Natural killer cell (primary cell): ENCODE measurements at regions not wholly inside any gene's neighbourhood (a gene's known extent, or its start where the extent isn't known, plus 50 kb on each side); places are given as distances from the start of the nearest gene placed in this dataset.

Source experiments
- ATAC-seq, 3 donors: fragments of 150-1000 bp in 2 of 3; fragments of 200-7000 bp in 1 of 3; cut with Tn5 transposase; 1 replicate in 1 of 3; 2 replicates in 2 of 3; pipeline ENCODE4 v1.10.0; 2021; ENCODE audit warnings: mild to moderate bottlenecking in 2 of 3, moderate library complexity in 2 of 3
- DNase-seq, 2 donors: peaks; one replicate each; pipeline versions ENCODE4 v3.0.0 to v3.0.0-alpha.2; 2013 to 2021; ENCODE audit warnings: mixed read lengths in 1 of 2
- H3K27ac ChIP-seq: one replicate; pipeline ENCODE4 v1.5.1; 2013; ENCODE audit warnings: mild to moderate bottlenecking, low read length
- H3K27me3 ChIP-seq: one replicate; pipeline ENCODE4 v1.6.1; 2013; ENCODE audit warnings: low read length; ENCODE audit not compliant: control insufficient read depth, insufficient read depth
- H3K36me3 ChIP-seq: one replicate; pipeline ENCODE4 v1.6.1; 2013; ENCODE audit warnings: low read length; ENCODE audit not compliant: control insufficient read depth, insufficient read depth
- H3K4me1 ChIP-seq: one replicate; pipeline ENCODE4 v1.6.1; 2013; ENCODE audit warnings: low read length; ENCODE audit not compliant: control insufficient read depth, insufficient read depth
- H3K4me3 ChIP-seq: one replicate; pipeline ENCODE4 v1.5.1; 2013; ENCODE audit warnings: low read length
- H3K9me3 ChIP-seq: one replicate; pipeline ENCODE4 v1.6.1; 2013; ENCODE audit warnings: low read length; ENCODE audit not compliant: control insufficient read depth, insufficient read depth
- H3K27ac Mint-ChIP-seq, 2 donors: one replicate each; pipeline ENCODE4 v1.8.0; 2022; ENCODE audit warnings: mild to moderate bottlenecking in 2 of 2, mixed read lengths in 2 of 2, moderate library complexity in 1 of 2
- H3K27me3 Mint-ChIP-seq, 2 donors: one replicate each; pipeline ENCODE4 v1.8.0; 2022; ENCODE audit warnings: low read depth in 2 of 2, mixed read lengths in 2 of 2
- H3K36me3 Mint-ChIP-seq: one replicate; pipeline ENCODE4 v1.8.0; 2022; ENCODE audit warnings: mixed read lengths
- H3K4me1 Mint-ChIP-seq, 2 donors: one replicate each; pipeline ENCODE4 v1.8.0; 2022; ENCODE audit warnings: mixed read lengths in 2 of 2
- H3K4me3 Mint-ChIP-seq: one replicate; pipeline ENCODE4 v1.8.0; 2022; ENCODE audit warnings: mild to moderate bottlenecking, moderate library complexity, mixed read lengths
- H3K9me3 Mint-ChIP-seq, 2 donors: one replicate each; pipeline ENCODE4 v1.8.0; 2022; ENCODE audit warnings: mixed read lengths in 2 of 2
- CTCF ChIP-seq: fragments of 200-600 bp; IDR thresholded peaks from one replicate; pipeline ENCODE4 v1.8.0; 2022; ENCODE audit warnings: antibody characterized with exemption
- WGBS: methylation state at CpG from one replicate; pipeline ENCODE4 v1.1.7; 2013; ENCODE audit warnings: missing lambda C conversion rate; ENCODE audit not compliant: insufficient coverage; 5-methylcytosine and 5-hydroxymethylcytosine counted together
- intact Hi-C: fragments of 100-400 bp; cut with micrococcal nuclease; formaldehyde crosslinking; loops from one replicate; pipeline ENCODE4 v1.14.2; 2022

GRCh38 chr10:78346721-78347120, 313.1 kb downstream of the RPS24 start:
- H3K27ac ChIP-seq = no peak overlapping the region
- no peaks in the 10 kb centered on the region for H3K36me3 Mint-ChIP-seq
- no peak for TF ChIP-seq CTCF
- H3K27me3 ChIP-seq = no peaks in the 10 kb centered on the region
- whole genome bisulfite sequencing = 94% methylated on average over 1 of the region's 1 CpG
- peaks cover 15 to 23% of the 10 kb centered on the region in 2 donors for H3K27me3 Mint-ChIP-seq
- no peaks in the 10 kb centered on the region for H3K9me3 ChIP-seq
- no peaks in the 10 kb centered on the region for H3K36me3 ChIP-seq
- no peaks in the 10 kb centered on the region for H3K4me1 Mint-ChIP-seq
- H3K4me3 Mint-ChIP-seq = no peak overlapping the region
- no peak for ATAC-seq
- DNase-seq = no peak
- H3K9me3 Mint-ChIP-seq = no peaks in the 10 kb centered on the region
- H3K4me3 ChIP-seq = no peak overlapping the region
- intact Hi-C loops = no loop called here
- no peaks in the 10 kb centered on the region for H3K4me1 ChIP-seq
- H3K27ac Mint-ChIP-seq = no peak overlapping the region

DNA sequence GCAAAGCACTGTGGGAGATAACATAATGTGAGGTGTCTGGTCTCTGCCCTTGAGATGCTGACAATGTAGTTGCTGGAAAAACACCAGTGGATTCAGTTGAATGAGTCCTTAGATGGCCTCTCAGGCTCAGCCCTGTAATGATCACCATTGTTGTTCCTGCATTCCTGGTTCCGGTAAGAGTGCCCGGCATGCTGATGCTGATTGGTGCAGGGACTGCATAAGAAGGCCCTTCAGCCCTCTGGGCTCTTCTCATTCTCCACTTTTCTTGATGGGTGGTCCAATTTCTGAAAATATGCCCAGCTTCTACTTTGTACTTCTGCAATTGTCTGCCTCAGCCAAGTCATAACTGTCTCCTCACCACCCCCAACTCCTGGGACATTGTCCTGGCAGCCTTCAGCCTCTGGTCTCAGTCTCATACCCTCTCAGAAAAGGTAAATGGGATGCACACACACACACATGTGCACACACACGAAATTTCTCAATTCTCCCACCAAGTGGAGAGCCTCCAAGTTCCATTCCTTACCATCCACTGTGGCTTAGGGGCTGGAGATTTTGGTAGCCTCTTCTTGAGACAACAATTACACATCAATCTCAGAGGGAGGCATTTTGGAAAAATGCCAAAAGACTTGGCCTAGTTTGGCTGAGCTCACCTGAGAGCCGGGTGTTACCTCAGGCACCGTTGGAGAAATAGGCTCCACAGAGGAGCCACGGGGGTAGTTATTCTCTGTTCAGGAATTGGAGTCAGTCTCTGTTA, 314.9 kb downstream of the RPS24 start:
- H3K27ac ChIP-seq = no peak overlapping the region
- no peaks in the 10 kb centered on the region for H3K9me3 ChIP-seq
- 88% methylated on average over 6 of the region's 6 CpGs for WGBS
- Mint-ChIP-seq H3K27ac (no peak overlapping the region), H3K9me3 (no peaks in the 10 kb centered on the region), H3K36me3 (no peaks in the 10 kb centered on the region), H3K4me3 (no peak overlapping the region), H3K27me3 (peaks cover 15 to 23% of the 10 kb centered on the region in 2 donors), H3K4me1 (no peaks in the 10 kb centered on the region)
- intact Hi-C loops = no loop called here
- TF ChIP-seq CTCF = no peak
- DNase-seq = peak in 1 of 2 donors; percentile 7
- no peak for ATAC-seq
- H3K27me3 ChIP-seq = no peaks in the 10 kb centered on the region
- H3K36me3 ChIP-seq = no peaks in the 10 kb centered on the region
- H3K4me1 ChIP-seq = no peaks in the 10 kb centered on the region
- H3K4me3 ChIP-seq = no peak overlapping the region

DNA sequence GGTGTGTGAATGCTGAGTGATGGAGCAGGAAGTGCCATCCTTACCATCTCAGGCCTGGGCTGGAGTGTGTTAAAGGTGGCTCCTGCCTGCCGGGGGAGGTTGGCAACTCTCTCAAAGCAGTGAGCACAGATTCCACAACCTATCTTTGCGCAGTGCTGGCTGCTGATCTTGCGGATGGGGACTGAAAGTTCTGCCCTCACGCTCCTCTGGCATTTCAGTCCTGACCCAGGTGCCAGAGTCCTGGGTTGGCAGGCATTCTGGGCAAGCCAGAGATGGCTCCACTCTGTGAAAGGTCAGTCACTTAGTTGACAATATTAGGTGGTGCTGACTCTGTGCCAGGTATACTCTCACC, 315.5 kb downstream of the RPS24 start:
- Histone ChIP-seq H3K4me3 (no peak overlapping the region), H3K4me1 (no peaks in the 10 kb centered on the region), H3K36me3 (no peaks in the 10 kb centered on the region), H3K27ac (no peak overlapping the region), H3K27me3 (no peaks in the 10 kb centered on the region), H3K9me3 (no peaks in the 10 kb centered on the region)
- ATAC-seq = no peak
- no peaks in the 10 kb centered on the region for H3K4me1 Mint-ChIP-seq
- 92% methylated on average over 4 of the region's 4 CpGs for WGBS
- H3K27me3 Mint-ChIP-seq = peaks cover 15 to 23% of the 10 kb centered on the region in 2 donors
- H3K9me3 Mint-ChIP-seq = no peaks in the 10 kb centered on the region
- no peak overlapping the region for H3K27ac Mint-ChIP-seq
- intact Hi-C loops = no loop called here
- H3K36me3 Mint-ChIP-seq = no peaks in the 10 kb centered on the region
- no peak overlapping the region for H3K4me3 Mint-ChIP-seq
- TF ChIP-seq CTCF = no peak
- DNase-seq = no peak
